Prostate gland (tissue), 2 donors: ENCODE measurements at regions not wholly inside any gene's neighbourhood (a gene's known extent, or its start where the extent isn't known, plus 50 kb on each side); places are given as distances from the start of the nearest gene placed in this dataset.

Source experiments
- DNase-seq: peaks from one replicate; pipeline ENCODE4 v3.0.0-alpha.2; 2019; ENCODE audit warnings: low spot score
- H3K27ac ChIP-seq, 2 donors: fragments of 200-600 bp; sonication (generic); 2 replicates each; pipeline ENCODE4 v1.5.1; 2017 to 2019
- H3K27me3 ChIP-seq: fragments of 200-600 bp; sonication (generic); replicated peaks from 2 replicates; pipeline ENCODE4 v1.5.1; 2019; ENCODE audit not compliant: insufficient read depth
- H3K36me3 ChIP-seq, 2 donors: fragments of 200-600 bp; sonication (generic); 1 replicate in 1 of 2; 2 replicates in 1 of 2; pipeline versions ENCODE4 v1.5.1 to v1.8.1; 2017 to 2019
- H3K4me1 ChIP-seq: fragments of 200-600 bp; sonication (generic); replicated peaks from 2 replicates; pipeline ENCODE4 v1.5.1; 2019
- H3K4me3 ChIP-seq, 2 donors: fragments of 200-600 bp; sonication (generic); 2 replicates each; pipeline ENCODE4 v1.5.1; 2017 to 2019
- H3K9me3 ChIP-seq: fragments of 200-600 bp; sonication (generic); 2 replicates; pipeline ENCODE4 v1.5.1; 2017
- POLR2A ChIP-seq: fragments of 450-650 bp; IDR thresholded peaks from one replicate; pipeline ENCODE4 v1.6.1; 2016; ENCODE audit warnings: antibody characterized with exemption, mild to moderate bottlenecking
- POLR2AphosphoS5 ChIP-seq: sonication (generic); formaldehyde crosslinking; IDR thresholded peaks from one replicate; pipeline ENCODE4 v1.6.1; 2017; ENCODE audit warnings: antibody characterized with exemption
- WGBS: methylation state at CpG from one replicate; pipeline ENCODE4 v1.1.5; 2018; 5-methylcytosine and 5-hydroxymethylcytosine counted together
- intact Hi-C: fragments of 100-400 bp; cut with DNase I; formaldehyde crosslinking; loops from one replicate; pipeline ENCODE4 v1.14.2; 2022
- TF ChIP-seq, protein P1 (sequence below), 4 experiments: fragments of 200-600 bp in 2 of 4; fragments of 450-650 bp in 2 of 4; sonication (generic) in 2 of 4; IDR thresholded peaks; 1 replicate in 3 of 4; 2 replicates in 1 of 4; pipeline ENCODE4 v1.5.1; 2016 to 2019; ENCODE audit warnings: antibody characterized with exemption in 4 of 4, mild to moderate bottlenecking in 2 of 4, moderate library complexity in 2 of 4

DNA sequence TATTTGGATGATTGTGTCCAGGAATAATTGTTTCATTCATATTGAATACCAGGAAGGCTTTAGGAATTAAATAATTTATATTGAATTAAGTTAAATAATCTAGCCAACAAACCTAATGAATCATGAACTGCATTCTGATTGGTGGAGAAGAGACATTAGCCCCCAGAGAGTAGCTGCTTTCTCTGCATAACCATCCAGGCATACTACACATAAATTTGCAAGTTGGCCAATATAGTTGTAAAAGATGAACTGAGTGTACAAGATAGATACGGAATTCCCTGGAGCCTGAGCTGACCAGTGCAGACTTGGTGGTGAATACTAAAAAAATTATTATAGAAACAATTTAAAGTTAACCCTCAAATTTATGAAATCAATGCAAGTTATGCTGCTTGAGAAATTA, 311.8 kb upstream of the KIF2A start:
- Histone ChIP-seq H3K9me3 (no peaks in the 10 kb centered on the region), H3K4me3 (no peak overlapping the region), H3K27me3 (no peaks in the 10 kb centered on the region), H3K36me3 (no peaks in the 10 kb centered on the region), H3K27ac (no peak overlapping the region), H3K4me1 (no peaks in the 10 kb centered on the region)
- no peak for TF ChIP-seq POLR2A
- TF ChIP-seq, protein P1, sequence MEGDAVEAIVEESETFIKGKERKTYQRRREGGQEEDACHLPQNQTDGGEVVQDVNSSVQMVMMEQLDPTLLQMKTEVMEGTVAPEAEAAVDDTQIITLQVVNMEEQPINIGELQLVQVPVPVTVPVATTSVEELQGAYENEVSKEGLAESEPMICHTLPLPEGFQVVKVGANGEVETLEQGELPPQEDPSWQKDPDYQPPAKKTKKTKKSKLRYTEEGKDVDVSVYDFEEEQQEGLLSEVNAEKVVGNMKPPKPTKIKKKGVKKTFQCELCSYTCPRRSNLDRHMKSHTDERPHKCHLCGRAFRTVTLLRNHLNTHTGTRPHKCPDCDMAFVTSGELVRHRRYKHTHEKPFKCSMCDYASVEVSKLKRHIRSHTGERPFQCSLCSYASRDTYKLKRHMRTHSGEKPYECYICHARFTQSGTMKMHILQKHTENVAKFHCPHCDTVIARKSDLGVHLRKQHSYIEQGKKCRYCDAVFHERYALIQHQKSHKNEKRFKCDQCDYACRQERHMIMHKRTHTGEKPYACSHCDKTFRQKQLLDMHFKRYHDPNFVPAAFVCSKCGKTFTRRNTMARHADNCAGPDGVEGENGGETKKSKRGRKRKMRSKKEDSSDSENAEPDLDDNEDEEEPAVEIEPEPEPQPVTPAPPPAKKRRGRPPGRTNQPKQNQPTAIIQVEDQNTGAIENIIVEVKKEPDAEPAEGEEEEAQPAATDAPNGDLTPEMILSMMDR (IDR thresholded peaks at IDR 0.05) = no peak
- TF ChIP-seq POLR2AphosphoS5 = no peak
- 60% methylated on average over 1 of the region's 1 CpG for WGBS
- intact Hi-C loops = no loop called here
- DNase-seq = no peak

DNA sequence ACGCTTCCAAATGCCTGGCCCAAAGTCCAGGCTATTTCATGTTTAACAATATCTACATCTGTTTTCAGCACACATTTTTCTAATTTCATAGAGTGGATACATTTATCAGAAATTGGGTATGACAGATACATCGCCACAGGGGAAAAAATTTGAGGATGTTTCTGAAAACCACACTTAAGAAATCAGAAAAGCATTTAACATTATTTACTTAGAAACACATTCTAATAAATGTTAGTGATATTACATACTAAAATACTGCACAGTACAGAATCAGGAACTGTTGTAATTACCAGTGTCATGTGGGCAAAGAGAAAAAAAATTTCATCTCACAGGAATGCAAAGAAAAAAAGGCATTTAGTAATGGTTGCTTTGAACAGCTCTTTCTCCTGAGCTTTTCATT, 310.5 kb upstream of the KIF2A start:
- H3K4me1 ChIP-seq = no peaks in the 10 kb centered on the region
- H3K9me3 ChIP-seq = no peaks in the 10 kb centered on the region
- TF ChIP-seq POLR2A = no peak
- no peak overlapping the region for H3K27ac ChIP-seq
- 92% methylated on average over 2 of the region's 2 CpGs for WGBS
- H3K27me3 ChIP-seq = no peaks in the 10 kb centered on the region
- no peak overlapping the region for H3K4me3 ChIP-seq
- no peak for DNase-seq
- no peaks in the 10 kb centered on the region for H3K36me3 ChIP-seq
- intact Hi-C loops = no loop called here

DNA sequence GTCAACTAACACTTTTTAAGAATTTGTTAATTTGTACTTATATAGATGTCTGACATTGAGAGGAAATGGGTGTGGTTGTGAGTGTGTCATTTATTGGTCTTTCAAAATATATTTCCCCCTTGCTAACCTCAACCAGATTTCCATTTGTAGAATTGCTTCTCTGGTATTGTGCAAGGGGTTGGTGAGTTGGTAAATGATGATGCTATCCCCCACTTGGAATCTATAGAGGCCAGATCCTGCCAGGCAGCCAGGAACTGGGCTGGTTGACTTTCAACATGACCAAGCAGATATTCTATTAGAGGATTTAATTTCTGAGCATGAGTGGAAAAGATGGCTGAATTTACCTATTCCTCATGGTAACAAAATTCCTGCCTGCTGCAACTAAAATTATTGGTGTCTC, 306.6 kb upstream of the KIF2A start:
- H3K4me1 ChIP-seq = no peaks in the 10 kb centered on the region
- H3K36me3 ChIP-seq = no peaks in the 10 kb centered on the region
- no peaks in the 10 kb centered on the region for H3K9me3 ChIP-seq
- no peak overlapping the region for H3K27ac ChIP-seq
- DNase-seq = no peak
- no peak overlapping the region for H3K4me3 ChIP-seq
- intact Hi-C loops = no loop called here
- no peak for TF ChIP-seq POLR2A
- no peak for TF ChIP-seq POLR2AphosphoS5
- TF ChIP-seq, protein P1 (IDR thresholded peaks at IDR 0.05) = no peak
- no peaks in the 10 kb centered on the region for H3K27me3 ChIP-seq

DNA sequence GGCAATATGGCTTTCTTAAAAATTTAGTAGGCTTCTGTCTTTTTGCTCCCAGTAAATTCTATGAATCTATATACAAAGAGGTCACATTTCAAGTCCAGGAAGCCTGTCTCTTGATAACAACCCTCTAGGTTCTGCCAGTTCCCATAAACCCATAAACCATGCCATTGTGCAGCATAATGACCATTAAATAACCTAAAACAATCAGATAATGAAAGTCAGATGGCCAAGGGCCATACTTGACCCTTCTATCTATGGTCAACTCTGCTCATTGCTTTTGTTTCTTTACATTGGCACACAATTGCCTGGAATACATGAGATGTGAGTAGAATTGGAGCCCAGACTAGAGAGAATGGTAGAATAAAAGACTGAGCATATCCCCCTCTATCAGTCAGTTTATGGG, 305.4 kb upstream of the KIF2A start:
- H3K9me3 ChIP-seq = no peaks in the 10 kb centered on the region
- intact Hi-C loops = no loop called here
- no peaks in the 10 kb centered on the region for H3K4me1 ChIP-seq
- DNase-seq = peak; percentile 47
- H3K27ac ChIP-seq = peak overlapping the region in 1 of 2 donors; percentile 33
- no peaks in the 10 kb centered on the region for H3K27me3 ChIP-seq
- no peak overlapping the region for H3K4me3 ChIP-seq
- H3K36me3 ChIP-seq = no peaks in the 10 kb centered on the region
- TF ChIP-seq POLR2AphosphoS5 = peak; percentile 80
- TF ChIP-seq, protein P1 (IDR thresholded peaks at IDR 0.05) = no peak
- TF ChIP-seq POLR2A = no peak

DNA sequence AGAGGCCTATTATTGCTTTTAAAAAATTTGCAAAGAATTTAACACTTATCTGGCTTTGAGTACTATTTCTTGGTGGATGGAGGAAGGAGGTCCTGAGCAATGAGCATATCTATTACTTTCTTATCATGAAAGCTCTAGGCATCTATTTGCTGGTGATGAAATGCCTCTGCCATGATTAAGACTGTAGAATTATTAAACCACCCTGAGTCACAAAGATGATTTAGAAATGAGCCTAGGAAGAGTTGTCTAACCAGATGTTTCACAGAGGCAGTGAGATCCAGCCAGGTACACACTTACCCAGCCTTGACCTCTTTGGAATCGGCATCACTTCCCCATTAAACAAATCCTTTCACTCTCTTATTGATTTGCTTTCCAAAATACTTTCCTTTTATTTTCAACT, 304.4 kb upstream of the KIF2A start:
- Histone ChIP-seq H3K9me3 (no peaks in the 10 kb centered on the region), H3K27me3 (no peaks in the 10 kb centered on the region), H3K4me1 (no peaks in the 10 kb centered on the region), H3K4me3 (no peak overlapping the region), H3K36me3 (no peaks in the 10 kb centered on the region), H3K27ac (no peak overlapping the region)
- no peak for DNase-seq
- intact Hi-C loops = no loop called here
- TF ChIP-seq, protein P1 (IDR thresholded peaks at IDR 0.05) = no peak
- no peak for TF ChIP-seq POLR2AphosphoS5
- TF ChIP-seq POLR2A = no peak
- 70% methylated on average over 1 of the region's 1 CpG for WGBS

DNA sequence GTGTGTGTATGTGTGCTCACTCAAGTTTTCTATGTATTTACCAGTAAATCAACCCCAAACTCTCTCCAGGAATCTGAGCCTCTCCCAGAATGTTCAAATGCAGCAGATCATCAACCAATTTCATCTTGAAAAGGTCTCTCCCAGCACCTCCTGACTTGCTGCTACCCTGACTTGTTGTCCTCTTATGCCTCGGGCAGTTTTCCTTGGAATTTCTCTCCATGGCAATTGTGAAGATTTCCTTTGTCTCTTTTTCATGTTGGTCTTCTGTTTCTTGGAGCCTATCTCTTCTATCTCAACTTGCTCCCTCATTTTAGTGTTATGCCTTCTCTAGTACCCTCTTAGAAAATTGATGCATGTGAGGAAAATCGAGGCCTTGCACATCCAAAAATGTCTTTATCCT, 303.6 kb upstream of the KIF2A start:
- DNase-seq = no peak
- H3K27ac ChIP-seq = no peak overlapping the region
- no peak overlapping the region for H3K4me3 ChIP-seq
- no peaks in the 10 kb centered on the region for H3K4me1 ChIP-seq
- no peaks in the 10 kb centered on the region for H3K27me3 ChIP-seq
- intact Hi-C loops = no loop called here
- H3K9me3 ChIP-seq = no peaks in the 10 kb centered on the region
- WGBS = 69% methylated on average over 2 of the region's 2 CpGs
- no peak for TF ChIP-seq POLR2A
- TF ChIP-seq, protein P1 (IDR thresholded peaks at IDR 0.05) = no peak
- TF ChIP-seq POLR2AphosphoS5 = no peak
- no peaks in the 10 kb centered on the region for H3K36me3 ChIP-seq
